Hepatocyte (in vitro differentiated cells): ENCODE measurements at regions not wholly inside any gene's neighbourhood (a gene's known extent, or its start where the extent isn't known, plus 50 kb on each side); places are given as distances from the start of the nearest gene placed in this dataset.
"Not testable (repeated sequence)": the region's sequence is repeated elsewhere in the genome, so short reads cannot be mapped to it uniquely, and the experiment has no call there.

Source experiments
- CTCF ChIP-seq: fragments of 200-600 bp; sonication (generic); IDR thresholded peaks from 2 replicates; pipeline ENCODE4 v1.5.1; 2016; ENCODE audit warnings: antibody characterized with exemption, mild to moderate bottlenecking; ENCODE audit not compliant: poor library complexity
- EZH2 ChIP-seq: fragments of 200-600 bp; sonication (generic); IDR thresholded peaks from 2 replicates; pipeline ENCODE4 v1.6.1; 2016; ENCODE audit warnings: antibody characterized with exemption, mild to moderate bottlenecking, borderline replicate concordance
- EZH2phosphoT487 ChIP-seq: fragments of 200-600 bp; sonication (generic); IDR thresholded peaks from one replicate; pipeline ENCODE4 v1.6.1; 2018; ENCODE audit warnings: antibody characterized with exemption, mild to moderate bottlenecking, low read depth, moderate library complexity; ENCODE audit not compliant: unreplicated experiment, severe bottlenecking

DNA sequence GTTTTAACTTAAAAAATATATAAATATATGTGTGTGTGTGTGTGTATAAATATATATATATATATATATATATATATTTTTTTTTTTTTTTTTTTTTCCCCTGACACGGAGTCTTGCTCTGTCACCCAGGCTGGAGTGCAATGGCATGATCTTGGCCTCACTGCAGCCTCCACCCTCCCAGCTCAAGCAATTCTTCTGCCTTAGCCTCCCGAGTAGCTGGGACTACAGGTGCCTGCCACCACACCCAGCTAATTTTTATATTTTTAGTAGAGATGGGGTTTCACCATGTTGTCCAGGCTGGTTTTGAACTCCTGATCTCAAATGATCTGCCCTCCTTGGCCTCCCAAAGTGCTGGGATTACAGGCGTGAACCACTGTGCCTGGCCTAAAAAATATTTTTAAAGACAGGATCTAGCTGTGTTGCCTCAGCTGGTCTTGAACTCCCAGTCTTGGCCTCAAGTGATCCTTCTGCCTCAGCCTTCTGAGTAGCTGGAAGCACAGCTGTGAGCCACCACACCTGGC is 243.9 kb downstream of the GOLGA6L6 start:
- not testable (repeated sequence) for TF ChIP-seq EZH2phosphoT487, CTCF, EZH2
